CD4-positive, alpha-beta T cell (primary cell): ENCODE measurements at regions not wholly inside any gene's neighbourhood (a gene's known extent, or its start where the extent isn't known, plus 50 kb on each side); places are given as distances from the start of the nearest gene placed in this dataset.

Experiments
- ATAC-seq: fragments of 200-7000 bp; cut with Tn5 transposase; one replicate; pipeline ENCODE4 v1.10.0; 2022; ENCODE audit warnings: mild to moderate bottlenecking; ENCODE audit not compliant: poor library complexity
- CTCF ChIA-PET: fragments of 350-600 bp; sonication (Branson Sonifier 250); formaldehyde crosslinking; loops from one replicate; lab custom pipeline; 2021; ENCODE audit warnings: antibody characterized with exemption, inconsistent platforms; lab: Charles Lee
- POLR2A ChIA-PET: fragments of 350-600 bp; sonication (Branson Sonifier 250); formaldehyde crosslinking; loops from one replicate; lab custom pipeline; 2021; ENCODE audit warnings: antibody characterized with exemption, inconsistent platforms; lab: Charles Lee
- DNase-seq, 14 experiments: peaks; one replicate each; pipeline ENCODE4 v3.0.0-alpha.2; 2013 to 2020; ENCODE audit warnings: mixed read lengths in 2 of 14
- H3K27ac ChIP-seq, 2 donors: one replicate each; pipeline versions ENCODE4 v1.5.1 to v1.7.0; 2013; ENCODE audit warnings: low read length in 2 of 2, low read depth in 1 of 2, mild to moderate bottlenecking in 1 of 2
- H3K27me3 ChIP-seq, 2 experiments: 1 replicate in 1 of 2; 2 replicates in 1 of 2; pipeline versions ENCODE4 v1.6.1 to v1.7.0; 2013; ENCODE audit warnings: low read length in 2 of 2, control low read depth in 1 of 2, mild to moderate bottlenecking in 1 of 2, moderate library complexity in 1 of 2; ENCODE audit not compliant: insufficient read depth in 2 of 2, control insufficient read depth in 1 of 2
- H3K36me3 ChIP-seq: one replicate; pipeline ENCODE4 v1.6.1; 2013; ENCODE audit warnings: low read length, control low read depth; ENCODE audit not compliant: insufficient read depth
- H3K4me1 ChIP-seq: one replicate; pipeline ENCODE4 v1.6.1; 2013; ENCODE audit warnings: low read length, control low read depth; ENCODE audit not compliant: insufficient read depth
- H3K4me3 ChIP-seq: one replicate; pipeline ENCODE4 v1.5.1; 2013; ENCODE audit warnings: mild to moderate bottlenecking, low read length, moderate library complexity
- H3K9me3 ChIP-seq, 2 experiments: 1 replicate in 1 of 2; 2 replicates in 1 of 2; pipeline versions ENCODE4 v1.6.1 to v1.7.0; 2013; ENCODE audit warnings: low read length in 2 of 2, mild to moderate bottlenecking in 2 of 2, control low read depth in 1 of 2, moderate library complexity in 1 of 2; ENCODE audit not compliant: control insufficient read depth in 1 of 2, insufficient read depth in 1 of 2
- H3K27ac Mint-ChIP-seq: one replicate; pipeline ENCODE4 v1.8.0; 2020; ENCODE audit warnings: mixed read lengths
- H3K27me3 Mint-ChIP-seq: one replicate; pipeline ENCODE4 v1.8.0; 2021; ENCODE audit warnings: mixed read lengths
- H3K36me3 Mint-ChIP-seq: one replicate; pipeline ENCODE4 v1.8.0; 2021; ENCODE audit warnings: low read depth, mixed read lengths
- H3K4me1 Mint-ChIP-seq: one replicate; pipeline ENCODE4 v1.8.0; 2021; ENCODE audit warnings: low read depth, mixed read lengths
- H3K4me3 Mint-ChIP-seq: one replicate; pipeline ENCODE4 v1.8.0; 2020; ENCODE audit warnings: mild to moderate bottlenecking, mixed read lengths
- H3K9me3 Mint-ChIP-seq: one replicate; pipeline ENCODE4 v1.8.0; 2020; ENCODE audit warnings: mixed read lengths
- intact Hi-C, 2 experiments: fragments of 100-400 bp; cut with DNase I in 1 of 2; cut with micrococcal nuclease in 1 of 2; formaldehyde crosslinking; loops; one replicate each; pipeline versions ENCODE4 v1.15.1 to v1.9.0; 2023 to 2025; cut with DNase I, micrococcal nuclease
- TF ChIP-seq, protein P1 (sequence below): fragments of 200-600 bp; IDR thresholded peaks from one replicate; pipeline ENCODE4 v1.8.0; 2022; ENCODE audit warnings: antibody characterized with exemption, mild to moderate bottlenecking

DNA sequence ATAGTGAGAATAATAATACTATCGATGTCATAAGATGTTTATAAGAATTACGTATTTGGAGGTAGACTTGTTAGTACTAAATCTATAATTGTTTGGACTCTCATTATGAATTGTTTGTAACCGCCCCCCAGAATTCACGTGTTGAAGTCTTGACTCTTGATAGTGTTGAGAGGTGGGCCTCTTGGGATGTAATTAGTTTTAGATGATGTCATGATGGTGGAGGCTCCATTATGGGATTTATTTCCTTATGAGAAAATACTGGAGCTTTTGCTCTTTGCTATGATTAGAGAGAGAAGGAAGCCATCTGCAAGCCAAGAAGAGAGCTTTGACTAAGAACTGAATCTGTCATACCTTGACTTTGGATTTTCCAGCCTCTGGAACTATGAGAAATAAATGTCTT lies 142.2 kb downstream of the PRDM9 start:
- POLR2A ChIA-PET: no interaction called here

DNA sequence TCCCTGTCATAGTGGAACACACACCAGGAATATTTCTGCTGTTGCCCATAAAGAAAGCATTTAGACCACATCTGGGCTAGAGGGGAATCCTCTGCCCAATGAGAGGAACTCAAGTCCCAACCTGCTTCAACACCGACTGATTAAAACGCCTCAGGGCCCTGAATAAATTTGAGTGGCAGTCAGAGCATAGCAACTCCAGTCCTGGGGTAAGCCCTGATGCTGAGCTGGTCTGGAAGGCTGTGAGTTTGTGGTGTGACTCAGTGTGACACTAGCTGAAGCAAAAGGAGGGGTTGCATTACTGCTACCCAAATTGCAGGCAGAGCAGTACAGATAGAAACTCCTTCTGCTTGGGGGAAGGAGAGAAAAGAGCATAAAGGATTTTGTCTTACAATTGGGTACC lies 148.3 kb downstream of the PRDM9 start:
- ChIA-PET CTCF (no interaction called here), POLR2A (no interaction called here)

More for the DNA sequence above, 142.2 kb downstream of the PRDM9 start:
- no peaks in the 10 kb centered on the region for H3K4me1 ChIP-seq
- no peaks in the 10 kb centered on the region for H3K36me3 ChIP-seq
- ATAC-seq (no peak), DNase-seq (no peak)
- intact Hi-C loops: no loop called here
- no peak overlapping the region for H3K27ac Mint-ChIP-seq
- TF ChIP-seq, protein P1, sequence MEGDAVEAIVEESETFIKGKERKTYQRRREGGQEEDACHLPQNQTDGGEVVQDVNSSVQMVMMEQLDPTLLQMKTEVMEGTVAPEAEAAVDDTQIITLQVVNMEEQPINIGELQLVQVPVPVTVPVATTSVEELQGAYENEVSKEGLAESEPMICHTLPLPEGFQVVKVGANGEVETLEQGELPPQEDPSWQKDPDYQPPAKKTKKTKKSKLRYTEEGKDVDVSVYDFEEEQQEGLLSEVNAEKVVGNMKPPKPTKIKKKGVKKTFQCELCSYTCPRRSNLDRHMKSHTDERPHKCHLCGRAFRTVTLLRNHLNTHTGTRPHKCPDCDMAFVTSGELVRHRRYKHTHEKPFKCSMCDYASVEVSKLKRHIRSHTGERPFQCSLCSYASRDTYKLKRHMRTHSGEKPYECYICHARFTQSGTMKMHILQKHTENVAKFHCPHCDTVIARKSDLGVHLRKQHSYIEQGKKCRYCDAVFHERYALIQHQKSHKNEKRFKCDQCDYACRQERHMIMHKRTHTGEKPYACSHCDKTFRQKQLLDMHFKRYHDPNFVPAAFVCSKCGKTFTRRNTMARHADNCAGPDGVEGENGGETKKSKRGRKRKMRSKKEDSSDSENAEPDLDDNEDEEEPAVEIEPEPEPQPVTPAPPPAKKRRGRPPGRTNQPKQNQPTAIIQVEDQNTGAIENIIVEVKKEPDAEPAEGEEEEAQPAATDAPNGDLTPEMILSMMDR: no peak
- no peaks in the 10 kb centered on the region for H3K27me3 Mint-ChIP-seq
- no peaks in the 10 kb centered on the region for H3K27me3 ChIP-seq
- H3K9me3 Mint-ChIP-seq: peaks cover 20% of the 10 kb centered on the region
- no peak overlapping the region for H3K4me3 ChIP-seq
- H3K4me3 Mint-ChIP-seq: no peak overlapping the region
- no peaks in the 10 kb centered on the region for H3K9me3 ChIP-seq
- no peaks in the 10 kb centered on the region for H3K4me1 Mint-ChIP-seq
- H3K27ac ChIP-seq: no peak overlapping the region
- CTCF ChIA-PET: no interaction called here
- H3K36me3 Mint-ChIP-seq: no peaks in the 10 kb centered on the region

DNA sequence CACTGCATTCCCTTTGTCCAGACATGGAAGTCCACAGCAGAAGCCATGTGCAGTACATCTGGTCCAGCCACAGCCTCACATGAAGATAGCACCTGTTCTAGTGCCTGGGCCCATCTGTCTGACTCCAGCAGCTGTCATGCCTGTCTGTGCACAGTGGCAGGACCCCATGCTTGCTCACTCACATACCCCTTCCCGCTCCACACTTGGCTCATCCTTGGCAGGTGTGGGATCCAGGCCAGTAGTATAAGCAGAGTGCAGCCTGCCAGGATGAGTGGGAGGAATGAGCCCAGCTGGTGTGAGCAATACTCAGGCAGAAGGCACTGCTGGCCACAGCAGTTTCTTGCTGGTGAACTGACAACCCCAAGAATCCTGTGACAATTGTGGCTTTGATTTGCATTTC lies 168.0 kb downstream of the PRDM9 start:
- Histone ChIP-seq H3K9me3 (peaks cover 4 to 34% of the 10 kb centered on the region in 2 experiments), H3K27ac (no peak overlapping the region), H3K4me3 (no peak overlapping the region), H3K36me3 (no peaks in the 10 kb centered on the region), H3K4me1 (no peaks in the 10 kb centered on the region), H3K27me3 (no peaks in the 10 kb centered on the region)
- no peak for ATAC-seq
- TF ChIP-seq, protein P1: no peak
- Mint-ChIP-seq H3K4me1 (no peaks in the 10 kb centered on the region), H3K27me3 (no peaks in the 10 kb centered on the region), H3K36me3 (no peaks in the 10 kb centered on the region), H3K9me3 (peaks cover 14% of the 10 kb centered on the region), H3K27ac (no peak overlapping the region), H3K4me3 (no peak overlapping the region)
- intact Hi-C loops: no loop called here
- ChIA-PET CTCF (no interaction called here), POLR2A (no interaction called here)
- no peak for DNase-seq

More for the DNA sequence above, 148.3 kb downstream of the PRDM9 start:
- H3K27me3 Mint-ChIP-seq: no peaks in the 10 kb centered on the region
- no peaks in the 10 kb centered on the region for H3K4me1 ChIP-seq
- DNase-seq (no peak), ATAC-seq (no peak)
- no peaks in the 10 kb centered on the region for H3K4me1 Mint-ChIP-seq
- H3K4me3 ChIP-seq: no peak overlapping the region
- H3K27ac Mint-ChIP-seq: no peak overlapping the region
- H3K36me3 Mint-ChIP-seq: no peaks in the 10 kb centered on the region
- H3K36me3 ChIP-seq: no peaks in the 10 kb centered on the region
- no peak overlapping the region for H3K27ac ChIP-seq
- TF ChIP-seq, protein P1: no peak
- H3K4me3 Mint-ChIP-seq: no peak overlapping the region
- H3K9me3 Mint-ChIP-seq: peaks cover 17% of the 10 kb centered on the region
- intact Hi-C loops: no loop called here
- H3K27me3 ChIP-seq: no peaks in the 10 kb centered on the region
- peaks cover 0 to 8% of the 10 kb centered on the region in 2 experiments for H3K9me3 ChIP-seq
